ENCODE measurements at regions not wholly inside any gene's neighbourhood (a gene's known extent, or its start where the extent isn't known, plus 50 kb on each side); places are given as distances from the start of the nearest gene placed in this dataset.
"Not testable (repeated sequence)": the region's sequence is repeated elsewhere in the genome, so short reads cannot be mapped to it uniquely, and the experiment has no call there.

GRCh38 chr1:29396438-29397255 is 160.3 kb downstream of the PTPRU start:
- DNase-seq: no peak

GRCh38 chr1:29395736-29396437 is 159.6 kb downstream of the PTPRU start:
- DNase-seq: no peak

- DNase-seq: no peak
Measured at GRCh38 chr1:29394521-29395225, 158.4 kb downstream of the PTPRU start.

GRCh38 chr1:29393451-29393826 is 157.1 kb downstream of the PTPRU start:
- no peak for DNase-seq

GRCh38 chr1:29392486-29393450 is 156.4 kb downstream of the PTPRU start:
- DNase-seq: no peak

- DNase-seq: no peak
Measured at GRCh38 chr1:29392036-29392435, 155.7 kb downstream of the PTPRU start.

- DNase-seq: no peak
Measured at GRCh38 chr1:29391362-29391880, 155.1 kb downstream of the PTPRU start.

- no peak for DNase-seq
Measured at GRCh38 chr1:29390491-29391361, 154.4 kb downstream of the PTPRU start.

GRCh38 chr1:29390075-29390474 is 153.8 kb downstream of the PTPRU start:
- no peak for DNase-seq

GRCh38 chr1:29389533-29390041 is 153.3 kb downstream of the PTPRU start:
- no peak for DNase-seq

- no peak for DNase-seq
Measured at GRCh38 chr1:29388884-29389283, 152.6 kb downstream of the PTPRU start.

GRCh38 chr1:29388170-29388569 is 151.8 kb downstream of the PTPRU start:
- DNase-seq: no peak

GRCh38 chr1:29387210-29387609 is 150.9 kb downstream of the PTPRU start:
- DNase-seq: no peak

GRCh38 chr1:29386453-29386852 is 150.1 kb downstream of the PTPRU start:
- DNase-seq: not testable (repeated sequence)

GRCh38 chr1:29385966-29386365 is 149.6 kb downstream of the PTPRU start:
- DNase-seq: no peak

GRCh38 chr1:29384496-29385015 is 148.2 kb downstream of the PTPRU start:
- no peak for DNase-seq

GRCh38 chr1:29383746-29384371 is 147.5 kb downstream of the PTPRU start:
- no peak for DNase-seq

- DNase-seq: no peak
Measured at GRCh38 chr1:29382851-29383745, 146.8 kb downstream of the PTPRU start.

GRCh38 chr1:29381426-29381825 is 145.1 kb downstream of the PTPRU start:
- DNase-seq: no peak

Data from activated T-cell treated with anti-CD3 and anti-CD28 coated beads, Interleukin-2, amount 50 U/mL, for 48 hours (primary cell).